Tibial nerve (tissue), 4 donors: ENCODE measurements at regions not wholly inside any gene's neighbourhood (a gene's known extent, or its start where the extent isn't known, plus 50 kb on each side); places are given as distances from the start of the nearest gene placed in this dataset.

ENCODE experiments used
- CTCF ChIP-seq, 5 experiments: fragments of 200-600 bp in 3 of 5; fragments of 450-650 bp in 2 of 5; sonication (generic) in 3 of 5; IDR thresholded peaks; one replicate each; pipeline ENCODE4 v1.5.1; 2016 to 2019; ENCODE audit warnings: antibody characterized with exemption in 5 of 5, mild to moderate bottlenecking in 3 of 5, moderate library complexity in 2 of 5
- EP300 ChIP-seq, 2 donors: sonication (generic); formaldehyde crosslinking; IDR thresholded peaks; one replicate each; pipeline ENCODE4 v1.6.1; 2017; ENCODE audit warnings: antibody characterized with exemption in 2 of 2, mild to moderate bottlenecking in 1 of 2
- POLR2A ChIP-seq, 2 donors: fragments of 450-650 bp; IDR thresholded peaks; one replicate each; pipeline ENCODE4 v1.6.1; 2017; ENCODE audit warnings: antibody characterized with exemption in 2 of 2, mild to moderate bottlenecking in 2 of 2, moderate library complexity in 2 of 2

GRCh38 chr3:30318110-30318509 lies 288.3 kb upstream of the TGFBR2 start:
- TF ChIP-seq POLR2A (IDR thresholded peaks at IDR 0.05) (no peak), CTCF (IDR thresholded peaks at IDR 0.05) (no peak), EP300 (IDR thresholded peaks at IDR 0.05) (no peak)
